ENCODE measurements at regions not wholly inside any gene's neighbourhood (a gene's known extent, or its start where the extent isn't known, plus 50 kb on each side); places are given as distances from the start of the nearest gene placed in this dataset.

GRCh38 chr1:30110846-30111245 lies 612.5 kb downstream of the MATN1 start:
- no peak for TF ChIP-seq POLR2AphosphoS5 (IDR thresholded peaks at IDR 0.05; ENCODE audit: low read depth, low read length)
- TF ChIP-seq, protein P1, sequence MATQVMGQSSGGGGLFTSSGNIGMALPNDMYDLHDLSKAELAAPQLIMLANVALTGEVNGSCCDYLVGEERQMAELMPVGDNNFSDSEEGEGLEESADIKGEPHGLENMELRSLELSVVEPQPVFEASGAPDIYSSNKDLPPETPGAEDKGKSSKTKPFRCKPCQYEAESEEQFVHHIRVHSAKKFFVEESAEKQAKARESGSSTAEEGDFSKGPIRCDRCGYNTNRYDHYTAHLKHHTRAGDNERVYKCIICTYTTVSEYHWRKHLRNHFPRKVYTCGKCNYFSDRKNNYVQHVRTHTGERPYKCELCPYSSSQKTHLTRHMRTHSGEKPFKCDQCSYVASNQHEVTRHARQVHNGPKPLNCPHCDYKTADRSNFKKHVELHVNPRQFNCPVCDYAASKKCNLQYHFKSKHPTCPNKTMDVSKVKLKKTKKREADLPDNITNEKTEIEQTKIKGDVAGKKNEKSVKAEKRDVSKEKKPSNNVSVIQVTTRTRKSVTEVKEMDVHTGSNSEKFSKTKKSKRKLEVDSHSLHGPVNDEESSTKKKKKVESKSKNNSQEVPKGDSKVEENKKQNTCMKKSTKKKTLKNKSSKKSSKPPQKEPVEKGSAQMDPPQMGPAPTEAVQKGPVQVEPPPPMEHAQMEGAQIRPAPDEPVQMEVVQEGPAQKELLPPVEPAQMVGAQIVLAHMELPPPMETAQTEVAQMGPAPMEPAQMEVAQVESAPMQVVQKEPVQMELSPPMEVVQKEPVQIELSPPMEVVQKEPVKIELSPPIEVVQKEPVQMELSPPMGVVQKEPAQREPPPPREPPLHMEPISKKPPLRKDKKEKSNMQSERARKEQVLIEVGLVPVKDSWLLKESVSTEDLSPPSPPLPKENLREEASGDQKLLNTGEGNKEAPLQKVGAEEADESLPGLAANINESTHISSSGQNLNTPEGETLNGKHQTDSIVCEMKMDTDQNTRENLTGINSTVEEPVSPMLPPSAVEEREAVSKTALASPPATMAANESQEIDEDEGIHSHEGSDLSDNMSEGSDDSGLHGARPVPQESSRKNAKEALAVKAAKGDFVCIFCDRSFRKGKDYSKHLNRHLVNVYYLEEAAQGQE (IDR thresholded peaks at IDR 0.05; ENCODE audit: insufficient read depth in 1 of 2, low read depth in 2 of 2, low read length in 2 of 2), result no peak

Measured in PFSK-1 (cell line).